GM12872 (cell line): ENCODE measurements at regions not wholly inside any gene's neighbourhood (a gene's known extent, or its start where the extent isn't known, plus 50 kb on each side); places are given as distances from the start of the nearest gene placed in this dataset.

Experiments used
- CTCF ChIP-seq: IDR thresholded peaks from 3 replicates; pipeline ENCODE4 v1.5.1; 2011; ENCODE audit warnings: low read depth, mild to moderate bottlenecking, low read length, moderate library complexity; ENCODE audit not compliant: insufficient read depth

GRCh38 chr7:94272821-94273583, 121.7 kb upstream of the COL1A2 start:
- no peak for TF ChIP-seq CTCF

- TF ChIP-seq CTCF, result no peak
Measured at GRCh38 chr7:94274828-94275227, 119.9 kb upstream of the COL1A2 start.

GRCh38 chr7:94276027-94276426, 118.7 kb upstream of the COL1A2 start:
- no peak for TF ChIP-seq CTCF

GRCh38 chr7:94276795-94277194, 117.9 kb upstream of the COL1A2 start:
- TF ChIP-seq CTCF, result peak; percentile 29; the same call in 2 of the 3 replicates

- no peak for TF ChIP-seq CTCF
Measured at GRCh38 chr7:94277236-94277635, 117.5 kb upstream of the COL1A2 start.

GRCh38 chr7:94280851-94281250, 113.8 kb upstream of the COL1A2 start:
- TF ChIP-seq CTCF, result no peak

- TF ChIP-seq CTCF, result no peak
Measured at GRCh38 chr7:94284104-94284503, 110.6 kb upstream of the COL1A2 start.
